ENCODE measurements at regions not wholly inside any gene's neighbourhood (a gene's known extent, or its start where the extent isn't known, plus 50 kb on each side); places are given as distances from the start of the nearest gene placed in this dataset.

DNA sequence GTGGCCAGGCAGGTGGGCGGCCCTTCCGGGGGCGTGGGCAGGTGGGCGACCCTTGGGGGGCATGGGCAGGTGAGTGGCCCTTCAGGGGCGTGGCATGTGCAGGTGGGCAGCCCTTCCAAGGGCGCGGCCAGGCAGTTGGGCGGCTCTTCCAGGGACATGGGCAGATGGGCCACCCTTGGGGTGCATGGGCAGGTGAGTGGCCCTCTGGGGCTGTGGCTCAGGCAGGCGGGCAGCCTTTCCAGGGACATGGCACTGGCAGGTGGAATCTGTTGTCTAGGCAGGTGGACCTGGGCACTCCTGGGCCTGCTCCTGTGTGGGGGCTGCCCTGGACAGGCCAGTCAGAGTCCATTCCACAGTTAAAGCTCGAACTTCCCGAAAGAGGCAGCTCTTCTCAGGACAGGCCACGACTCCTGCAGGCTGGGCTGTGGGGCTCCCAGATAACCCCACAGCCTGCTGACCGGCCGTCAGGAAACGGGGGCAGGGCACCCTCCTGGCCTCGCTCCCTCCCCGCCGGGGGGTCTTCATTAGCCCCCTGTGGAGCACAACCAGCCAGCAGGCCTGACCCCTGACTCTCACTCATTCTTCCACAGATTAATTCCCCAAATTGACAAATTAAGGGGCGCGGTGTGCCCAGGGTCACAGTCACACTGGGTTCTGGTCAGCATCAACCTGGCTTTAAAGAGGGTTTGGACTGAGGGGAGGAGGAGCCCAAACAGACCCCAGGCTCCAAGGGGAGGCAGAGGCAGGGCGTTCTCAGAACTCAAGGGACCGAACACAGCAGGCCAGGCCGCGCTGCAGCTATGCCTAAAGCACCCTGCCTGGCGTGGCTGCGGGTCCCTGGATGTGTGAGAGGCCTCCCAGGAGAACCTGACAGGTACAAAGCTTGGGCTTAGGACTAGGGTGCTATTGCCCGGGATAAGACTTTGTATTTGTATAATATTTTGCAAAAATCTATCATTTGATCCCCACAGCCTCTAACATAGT is 130.0 kb downstream of the DLL1 start:
- no peak overlapping the region for H3K4me3 ChIP-seq (ENCODE audit: insufficient read depth, low read depth, low read length, poor library complexity, severe bottlenecking)
- H3K9me3 ChIP-seq (ENCODE audit: control insufficient read depth, low read length): no peaks in the 10 kb centered on the region
- H3K36me3 ChIP-seq (ENCODE audit: control insufficient read depth, insufficient read depth, low read length): no peaks in the 10 kb centered on the region
- H3K27me3 ChIP-seq (replicated peaks; ENCODE audit: control insufficient read depth, insufficient read depth, low read length, poor library complexity, severe bottlenecking): no peaks in the 10 kb centered on the region
- no peak for DNase-seq
- H3K27ac ChIP-seq (ENCODE audit: insufficient read depth, low read length, poor library complexity, severe bottlenecking): no peak overlapping the region
- no peaks in the 10 kb centered on the region for H3K4me1 ChIP-seq (ENCODE audit: control insufficient read depth, insufficient read depth, low read length, poor library complexity, severe bottlenecking)

DNA sequence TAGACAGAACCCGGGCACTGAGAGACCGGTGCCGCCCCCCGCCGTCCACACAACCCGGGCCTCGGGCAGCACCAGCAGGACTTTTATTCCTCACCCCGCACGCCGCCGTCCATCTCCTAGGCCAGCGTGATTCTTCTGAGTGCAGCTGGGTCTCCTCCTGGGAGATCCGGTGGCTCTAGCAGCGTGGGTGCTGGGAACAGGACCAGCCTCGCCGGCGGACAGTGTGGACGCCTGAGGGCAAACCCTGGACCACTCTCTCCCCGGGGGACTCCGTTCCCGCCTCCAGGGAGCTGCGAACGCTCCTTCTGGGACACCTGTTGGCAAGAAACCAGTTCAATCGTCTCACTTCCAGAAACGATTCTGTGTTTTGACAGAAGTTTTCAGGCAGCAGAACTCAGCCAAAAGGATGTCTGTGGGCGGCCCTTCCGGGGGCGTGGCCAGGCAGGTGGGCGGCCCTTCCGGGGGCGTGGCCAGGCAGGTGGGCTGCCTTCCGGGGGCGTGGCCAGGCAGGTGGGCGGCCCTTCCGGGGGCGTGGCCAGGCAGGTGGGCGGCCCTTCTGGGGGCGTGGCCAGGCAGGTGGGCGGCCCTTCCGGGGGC is 130.7 kb downstream of the DLL1 start:
- H3K9me3 ChIP-seq (ENCODE audit: control insufficient read depth, low read length): no peaks in the 10 kb centered on the region
- no peaks in the 10 kb centered on the region for H3K27me3 ChIP-seq (replicated peaks; ENCODE audit: control insufficient read depth, insufficient read depth, low read length, poor library complexity, severe bottlenecking)
- no peaks in the 10 kb centered on the region for H3K36me3 ChIP-seq (ENCODE audit: control insufficient read depth, insufficient read depth, low read length)
- H3K4me3 ChIP-seq (ENCODE audit: insufficient read depth, low read depth, low read length, poor library complexity, severe bottlenecking): no peak overlapping the region
- peak in 2 of 3 donors; percentile 14 to 23 for DNase-seq
- H3K27ac ChIP-seq (ENCODE audit: insufficient read depth, low read length, poor library complexity, severe bottlenecking): no peak overlapping the region
- no peaks in the 10 kb centered on the region for H3K4me1 ChIP-seq (ENCODE audit: control insufficient read depth, insufficient read depth, low read length, poor library complexity, severe bottlenecking)

DNA sequence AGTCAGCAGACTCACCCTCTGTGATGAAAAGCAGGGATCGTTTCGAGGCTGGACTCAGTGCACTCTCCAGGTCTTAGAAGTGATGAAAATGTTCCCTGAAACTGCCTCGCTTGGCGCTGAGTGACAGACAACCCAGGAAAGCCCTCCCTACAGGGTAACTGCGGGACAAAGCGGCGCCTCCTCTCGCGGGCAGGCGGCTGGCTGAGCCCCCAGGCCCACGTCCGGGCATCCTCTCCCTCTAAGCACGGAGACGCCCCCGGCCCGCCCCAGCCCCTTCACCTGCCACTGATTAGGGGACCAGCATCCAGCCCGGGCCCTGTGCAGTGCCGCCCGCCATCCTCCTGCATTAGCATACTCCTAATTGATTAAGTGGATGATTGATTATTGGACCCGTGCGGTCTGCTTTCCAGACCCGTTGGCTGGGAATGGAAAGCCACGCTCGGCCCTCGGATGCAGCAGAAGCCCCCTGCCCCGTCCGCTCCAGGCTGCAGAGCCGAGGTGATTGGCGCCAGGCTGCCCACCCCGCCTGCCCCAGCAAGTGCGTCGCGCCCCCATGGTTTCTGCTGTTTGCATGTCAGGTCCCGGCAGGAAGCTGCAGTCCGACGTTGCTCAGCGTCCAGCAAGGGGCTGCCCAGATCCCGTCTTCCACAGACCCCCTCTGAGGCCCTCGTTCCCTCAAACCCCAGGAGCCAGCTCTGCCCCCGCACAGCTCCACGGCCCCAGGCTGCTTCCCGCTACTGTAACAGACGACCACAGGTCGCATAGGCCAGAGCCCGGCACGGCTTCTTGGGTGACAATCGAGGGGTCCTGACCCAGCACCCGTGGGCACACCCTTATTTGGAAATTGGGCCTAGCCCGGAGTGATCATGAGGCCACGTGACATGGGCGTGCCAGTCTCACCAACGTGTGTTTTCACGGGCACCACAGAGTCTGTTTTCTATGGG is 131.6 kb downstream of the DLL1 start:
- H3K27ac ChIP-seq (ENCODE audit: insufficient read depth, low read length, poor library complexity, severe bottlenecking): no peak overlapping the region
- H3K9me3 ChIP-seq (ENCODE audit: control insufficient read depth, low read length): no peaks in the 10 kb centered on the region
- no peak for DNase-seq
- H3K27me3 ChIP-seq (replicated peaks; ENCODE audit: control insufficient read depth, insufficient read depth, low read length, poor library complexity, severe bottlenecking): no peaks in the 10 kb centered on the region
- H3K4me1 ChIP-seq (ENCODE audit: control insufficient read depth, insufficient read depth, low read length, poor library complexity, severe bottlenecking): no peaks in the 10 kb centered on the region
- no peaks in the 10 kb centered on the region for H3K36me3 ChIP-seq (ENCODE audit: control insufficient read depth, insufficient read depth, low read length)
- H3K4me3 ChIP-seq (ENCODE audit: insufficient read depth, low read depth, low read length, poor library complexity, severe bottlenecking): no peak overlapping the region

DNA sequence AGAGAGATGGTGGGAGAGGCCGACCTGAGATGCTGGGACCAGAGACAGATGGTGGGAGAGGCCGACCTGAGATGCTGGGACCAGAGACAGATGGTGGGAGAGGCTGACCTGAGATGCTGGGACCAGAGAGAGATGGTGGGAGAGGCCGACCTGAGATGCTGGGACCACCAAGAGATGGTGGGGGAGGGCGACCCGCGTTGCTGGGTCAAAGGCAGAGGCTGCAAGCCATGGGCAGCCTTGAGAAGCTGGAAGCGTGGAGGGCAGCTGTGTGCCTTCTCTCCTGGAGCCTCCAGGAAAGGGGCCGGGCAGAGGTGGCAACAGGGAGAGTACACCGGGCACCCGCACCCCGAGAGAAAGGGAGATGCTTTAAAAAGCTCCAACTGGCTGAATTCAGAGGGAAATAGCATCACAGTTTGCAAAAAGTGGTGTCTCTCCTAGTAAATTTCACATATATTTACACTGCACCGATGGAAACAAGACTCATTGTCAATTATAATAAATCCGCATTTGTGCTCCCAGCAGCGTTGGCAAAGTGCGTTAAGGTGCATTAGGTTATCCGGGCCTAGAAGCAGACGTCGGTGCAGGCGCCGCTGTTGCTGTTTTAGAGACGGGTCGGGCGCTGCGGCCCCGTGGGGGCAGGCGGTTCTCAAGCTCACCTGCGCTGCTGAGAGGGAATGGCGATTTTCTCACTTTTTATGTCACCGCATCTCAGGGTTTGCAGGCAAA is 132.4 kb downstream of the DLL1 start:
- Histone ChIP-seq H3K36me3 (ENCODE audit: control insufficient read depth, insufficient read depth, low read length) (no peaks in the 10 kb centered on the region), H3K4me3 (ENCODE audit: insufficient read depth, low read depth, low read length, poor library complexity, severe bottlenecking) (no peak overlapping the region), H3K9me3 (ENCODE audit: control insufficient read depth, low read length) (no peaks in the 10 kb centered on the region), H3K4me1 (ENCODE audit: control insufficient read depth, insufficient read depth, low read length, poor library complexity, severe bottlenecking) (no peaks in the 10 kb centered on the region), H3K27me3 (replicated peaks; ENCODE audit: control insufficient read depth, insufficient read depth, low read length, poor library complexity, severe bottlenecking) (no peaks in the 10 kb centered on the region), H3K27ac (ENCODE audit: insufficient read depth, low read length, poor library complexity, severe bottlenecking) (no peak overlapping the region)
- no peak for DNase-seq

DNA sequence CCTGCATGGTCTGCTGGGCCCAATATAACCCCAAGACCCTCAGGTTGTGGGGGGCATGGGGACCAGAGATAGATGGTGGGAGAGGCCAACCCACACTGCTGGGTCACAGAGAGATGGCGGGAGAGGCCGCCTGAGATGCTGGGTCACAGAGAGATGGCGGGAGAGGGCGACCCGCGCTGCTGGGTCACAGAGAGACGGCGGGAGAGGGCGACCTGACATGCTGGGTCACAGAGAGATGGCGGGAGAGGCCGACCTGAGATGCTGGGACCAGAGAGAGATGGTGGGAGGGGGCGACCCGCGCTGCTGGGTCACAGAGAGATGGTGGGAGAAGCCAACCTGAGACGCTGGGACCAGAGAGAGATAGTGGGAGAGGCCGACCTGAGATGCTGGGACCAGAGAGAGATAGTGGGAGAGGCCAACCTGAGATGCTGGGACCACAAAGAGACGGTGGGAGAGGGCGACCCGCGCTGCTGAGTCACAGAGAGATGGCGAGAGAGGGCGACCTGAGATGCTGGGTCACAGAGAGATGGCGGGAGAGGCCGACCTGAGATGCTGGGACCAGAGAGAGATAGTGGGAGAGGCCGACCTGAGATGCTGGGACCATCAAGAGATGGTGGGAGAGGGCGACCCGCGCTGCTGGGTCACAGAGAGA is 133.2 kb downstream of the DLL1 start:
- Histone ChIP-seq H3K27ac (ENCODE audit: insufficient read depth, low read length, poor library complexity, severe bottlenecking) (no peak overlapping the region), H3K27me3 (replicated peaks; ENCODE audit: control insufficient read depth, insufficient read depth, low read length, poor library complexity, severe bottlenecking) (no peaks in the 10 kb centered on the region), H3K4me1 (ENCODE audit: control insufficient read depth, insufficient read depth, low read length, poor library complexity, severe bottlenecking) (no peaks in the 10 kb centered on the region), H3K9me3 (ENCODE audit: control insufficient read depth, low read length) (no peaks in the 10 kb centered on the region), H3K36me3 (ENCODE audit: control insufficient read depth, insufficient read depth, low read length) (no peaks in the 10 kb centered on the region), H3K4me3 (ENCODE audit: insufficient read depth, low read depth, low read length, poor library complexity, severe bottlenecking) (no peak overlapping the region)
- no peak for DNase-seq

DNA sequence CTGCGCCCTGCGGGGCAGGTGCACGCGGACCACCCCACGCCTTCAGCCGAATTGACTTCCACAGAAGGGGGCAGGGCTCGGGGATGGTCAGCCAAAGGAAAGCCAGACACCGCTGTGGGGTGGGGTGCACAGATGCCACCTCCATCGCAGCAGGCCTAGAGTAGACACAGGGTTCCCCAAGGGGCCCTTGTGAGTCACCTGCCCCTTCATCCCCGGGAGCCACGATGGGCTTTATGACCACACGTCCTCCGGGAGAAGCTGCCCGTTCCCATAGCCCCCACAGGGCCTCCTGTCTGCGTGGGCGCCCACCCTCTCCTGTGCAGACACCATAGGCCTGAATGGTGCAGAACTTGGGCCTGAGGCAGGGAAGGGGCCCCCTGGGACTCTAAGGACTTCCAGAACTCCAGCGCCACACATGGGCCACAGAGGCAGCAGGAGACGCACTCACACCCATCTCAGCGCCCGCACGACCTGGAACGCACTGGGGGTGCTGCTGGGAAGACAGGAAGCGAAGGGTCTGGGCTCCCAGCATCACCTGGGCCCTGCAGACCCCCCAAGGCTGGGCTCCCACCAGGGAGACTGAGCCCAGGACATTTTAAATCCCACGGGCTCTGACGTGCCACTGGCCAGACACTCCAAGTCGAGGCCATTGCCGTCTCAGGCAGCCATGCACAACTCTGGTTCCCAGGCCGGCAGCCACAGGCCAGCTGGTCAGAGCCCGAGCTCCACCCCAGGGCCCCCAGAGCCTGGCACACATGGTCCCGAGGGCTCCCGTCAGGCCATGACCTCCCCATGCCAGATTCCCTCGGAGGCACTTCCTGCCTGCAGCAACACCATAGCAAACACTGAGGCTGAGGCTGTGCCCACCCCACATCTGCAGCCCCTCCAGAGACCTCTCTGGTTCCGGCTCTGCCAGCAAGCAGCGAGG is 134.2 kb downstream of the DLL1 start:
- H3K9me3 ChIP-seq (ENCODE audit: control insufficient read depth, low read length): no peaks in the 10 kb centered on the region
- H3K27ac ChIP-seq (ENCODE audit: insufficient read depth, low read length, poor library complexity, severe bottlenecking): no peak overlapping the region
- H3K4me1 ChIP-seq (ENCODE audit: control insufficient read depth, insufficient read depth, low read length, poor library complexity, severe bottlenecking): no peaks in the 10 kb centered on the region
- H3K27me3 ChIP-seq (replicated peaks; ENCODE audit: control insufficient read depth, insufficient read depth, low read length, poor library complexity, severe bottlenecking): no peaks in the 10 kb centered on the region
- DNase-seq: no peak
- no peaks in the 10 kb centered on the region for H3K36me3 ChIP-seq (ENCODE audit: control insufficient read depth, insufficient read depth, low read length)
- no peak overlapping the region for H3K4me3 ChIP-seq (ENCODE audit: insufficient read depth, low read depth, low read length, poor library complexity, severe bottlenecking)

DNA sequence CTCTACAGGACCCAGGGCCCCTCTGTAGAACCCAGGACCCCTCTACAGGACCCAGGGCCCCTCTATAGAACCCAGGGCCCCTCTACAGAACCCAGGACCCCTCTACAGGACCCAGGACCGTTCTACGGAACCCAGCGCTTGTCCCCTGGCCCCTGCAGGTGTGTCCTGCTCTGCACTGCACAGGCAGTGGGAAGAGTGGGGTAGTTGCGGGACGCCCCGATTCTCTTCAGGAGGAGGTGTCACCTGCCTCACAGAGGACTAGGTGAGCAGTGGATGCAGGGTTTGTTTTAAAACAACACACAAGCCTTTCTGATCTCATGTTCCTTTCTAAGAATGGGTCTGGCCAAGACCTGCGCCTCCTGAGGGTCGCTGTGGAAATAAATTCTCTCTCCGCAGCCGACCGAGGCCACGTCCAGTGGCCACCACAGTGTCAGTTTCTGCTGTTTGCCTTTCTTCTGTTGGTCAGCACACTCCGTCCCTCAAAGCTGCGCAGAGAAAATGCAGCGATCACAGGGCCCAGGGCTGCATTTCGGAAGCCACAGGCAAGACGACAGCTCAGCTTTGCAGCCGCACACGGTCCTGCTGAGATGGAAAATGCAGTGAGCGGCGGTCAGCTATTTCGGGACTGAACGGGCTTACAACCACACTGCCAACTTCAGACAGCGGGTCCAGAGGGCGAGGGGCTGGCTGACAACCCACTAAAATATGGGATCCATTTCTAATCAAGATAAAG is 135.2 kb downstream of the DLL1 start:
- Histone ChIP-seq H3K9me3 (ENCODE audit: control insufficient read depth, low read length) (no peaks in the 10 kb centered on the region), H3K36me3 (ENCODE audit: control insufficient read depth, insufficient read depth, low read length) (no peaks in the 10 kb centered on the region), H3K4me1 (ENCODE audit: control insufficient read depth, insufficient read depth, low read length, poor library complexity, severe bottlenecking) (no peaks in the 10 kb centered on the region), H3K4me3 (ENCODE audit: insufficient read depth, low read depth, low read length, poor library complexity, severe bottlenecking) (no peak overlapping the region), H3K27ac (ENCODE audit: insufficient read depth, low read length, poor library complexity, severe bottlenecking) (no peak overlapping the region), H3K27me3 (replicated peaks; ENCODE audit: control insufficient read depth, insufficient read depth, low read length, poor library complexity, severe bottlenecking) (no peaks in the 10 kb centered on the region)
- DNase-seq: no peak

Data from effector memory CD4-positive, alpha-beta T cell (primary cell).